OCI-LY1 (cell line): ENCODE measurements at regions not wholly inside any gene's neighbourhood (a gene's known extent, or its start where the extent isn't known, plus 50 kb on each side); places are given as distances from the start of the nearest gene placed in this dataset.

Experiments used
- EZH2 ChIP-seq: fragments of 200-600 bp; sonication (generic), shearing (Covaris generic); IDR thresholded peaks from 2 replicates; pipeline ENCODE4 v1.8.0; 2017; ENCODE audit warnings: borderline replicate concordance, mixed run types, mild to moderate bottlenecking, antibody characterized with exemption, low read length, moderate library complexity, mixed read lengths
- TF ChIP-seq, protein P1 (sequence below): fragments of 200-600 bp; sonication (generic), shearing (Covaris generic); IDR thresholded peaks from 2 replicates; pipeline ENCODE4 v1.5.1; 2017; ENCODE audit warnings: mild to moderate bottlenecking, antibody characterized with exemption, low read length, moderate library complexity, mixed read lengths

DNA sequence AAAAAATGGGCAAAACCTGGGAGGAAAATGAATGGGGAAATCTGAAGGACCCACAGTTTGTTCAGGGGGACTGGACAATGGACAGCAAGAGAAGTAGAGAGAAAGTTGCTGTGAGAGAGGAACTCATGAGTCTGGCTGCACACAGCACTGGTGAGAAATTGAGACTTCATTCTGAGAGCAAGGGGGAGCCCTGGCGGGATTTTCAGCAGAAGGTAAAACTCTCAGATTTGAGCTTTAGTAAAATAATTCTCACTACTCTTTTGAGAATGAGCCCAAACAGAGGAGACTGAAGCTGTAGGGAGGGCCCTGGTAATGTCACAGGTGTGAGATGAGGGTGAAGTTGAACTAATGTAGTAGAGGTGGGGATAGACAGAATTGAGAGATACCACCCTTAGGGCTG, 438.6 kb downstream of the OMA1 start:
- no peak for TF ChIP-seq EZH2
- TF ChIP-seq, protein P1, sequence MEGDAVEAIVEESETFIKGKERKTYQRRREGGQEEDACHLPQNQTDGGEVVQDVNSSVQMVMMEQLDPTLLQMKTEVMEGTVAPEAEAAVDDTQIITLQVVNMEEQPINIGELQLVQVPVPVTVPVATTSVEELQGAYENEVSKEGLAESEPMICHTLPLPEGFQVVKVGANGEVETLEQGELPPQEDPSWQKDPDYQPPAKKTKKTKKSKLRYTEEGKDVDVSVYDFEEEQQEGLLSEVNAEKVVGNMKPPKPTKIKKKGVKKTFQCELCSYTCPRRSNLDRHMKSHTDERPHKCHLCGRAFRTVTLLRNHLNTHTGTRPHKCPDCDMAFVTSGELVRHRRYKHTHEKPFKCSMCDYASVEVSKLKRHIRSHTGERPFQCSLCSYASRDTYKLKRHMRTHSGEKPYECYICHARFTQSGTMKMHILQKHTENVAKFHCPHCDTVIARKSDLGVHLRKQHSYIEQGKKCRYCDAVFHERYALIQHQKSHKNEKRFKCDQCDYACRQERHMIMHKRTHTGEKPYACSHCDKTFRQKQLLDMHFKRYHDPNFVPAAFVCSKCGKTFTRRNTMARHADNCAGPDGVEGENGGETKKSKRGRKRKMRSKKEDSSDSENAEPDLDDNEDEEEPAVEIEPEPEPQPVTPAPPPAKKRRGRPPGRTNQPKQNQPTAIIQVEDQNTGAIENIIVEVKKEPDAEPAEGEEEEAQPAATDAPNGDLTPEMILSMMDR = no peak
